Adrenal gland (tissue), 9 donors: ENCODE measurements at regions not wholly inside any gene's neighbourhood (a gene's known extent, or its start where the extent isn't known, plus 50 kb on each side); places are given as distances from the start of the nearest gene placed in this dataset.

Source experiments
- DNase-seq, 7 donors: peaks; one replicate each; pipeline ENCODE4 v3.0.0-alpha.2; 2019 to 2020
- H3K27ac ChIP-seq, 5 donors: fragments of 200-600 bp; sonication (generic) in 4 of 5; 1 replicate in 3 of 5; 2 replicates in 2 of 5; pipeline versions ENCODE4 v1.5.1 to v1.8.0; 2016 to 2020; ENCODE audit warnings: mild to moderate bottlenecking in 1 of 5
- H3K27me3 ChIP-seq: fragments of 200-600 bp; 2 replicates; pipeline ENCODE4 v1.8.0; 2021
- H3K36me3 ChIP-seq, 2 donors: fragments of 200-600 bp; replicated peaks in 1 of 2; 1 replicate in 1 of 2; 2 replicates in 1 of 2; pipeline versions ENCODE4 v1.5.1 to v1.8.0; 2018 to 2022
- H3K4me1 ChIP-seq, 2 donors: fragments of 200-600 bp; replicated peaks in 1 of 2; 1 replicate in 1 of 2; 2 replicates in 1 of 2; pipeline versions ENCODE4 v1.5.1 to v1.8.0; 2018 to 2021
- H3K4me3 ChIP-seq, 4 donors: fragments of 200-600 bp; sonication (generic) in 3 of 4; one replicate each; pipeline ENCODE4 v1.5.1; 2016 to 2018
- H3K9me3 ChIP-seq, 3 donors: fragments of 200-600 bp; sonication (generic) in 1 of 3; replicated peaks in 1 of 3; 1 replicate in 2 of 3; 2 replicates in 1 of 3; pipeline versions ENCODE4 v1.5.1 to v1.8.0; 2016 to 2021
- CTCF ChIP-seq, 6 experiments: fragments of 450-650 bp in 4 of 6; fragments of 200-600 bp in 2 of 6; sonication (generic) in 1 of 6; IDR thresholded peaks; 1 replicate in 5 of 6; 2 replicates in 1 of 6; pipeline versions ENCODE4 v1.5.1 to v1.8.0; 2016 to 2021; ENCODE audit warnings: antibody characterized with exemption in 6 of 6, mild to moderate bottlenecking in 2 of 6, moderate library complexity in 1 of 6
- POLR2A ChIP-seq, 2 donors: fragments of 450-650 bp; IDR thresholded peaks; one replicate each; pipeline ENCODE4 v1.6.1; 2017; ENCODE audit warnings: antibody characterized with exemption in 2 of 2, mild to moderate bottlenecking in 2 of 2, moderate library complexity in 1 of 2
- WGBS, 4 donors: extraction: QIAGEN DNeasy Blood & Tissue Kit in 2 of 4; methylation state at CpG; one replicate each; pipeline versions ENCODE4 v1.1.5 to v1.1.7; 2013 to 2017; 5-methylcytosine and 5-hydroxymethylcytosine counted together
- intact Hi-C, 2 donors: fragments of 100-400 bp; cut with DNase I; formaldehyde crosslinking; loops; one replicate each; pipeline versions ENCODE4 v1.14.1 to v1.15.0; 2022 to 2023
- donor health status: healthy with polysubstance abuse.
- donor health status: Bipolar disorder and iron deficiency.
- donor health status: DM: yes; HTN: yes; CAD: no.
- donor health status: DM: no; HTN: no; CAD: no.
- donor health status: DM: no; HTN: no; CAD: no.

GRCh38 chr7:17487343-17487742 is 188.9 kb downstream of the AHR start:
- H3K36me3 ChIP-seq: no peaks in the 10 kb centered on the region
- H3K4me3 ChIP-seq: no peak overlapping the region
- DNase-seq: no peak
- no peak overlapping the region for H3K27ac ChIP-seq
- WGBS, 4 donors: 89 to 95% (median 94%) methylated on average over 2 of the region's 2 CpGs
- intact Hi-C loops: no loop called here
- no peaks in the 10 kb centered on the region for H3K4me1 ChIP-seq
- no peaks in the 10 kb centered on the region for H3K9me3 ChIP-seq
- H3K27me3 ChIP-seq: no peaks in the 10 kb centered on the region
- TF ChIP-seq POLR2A (IDR thresholded peaks at IDR 0.05) (no peak), CTCF (IDR thresholded peaks at IDR 0.05) (no peak)

- TF ChIP-seq POLR2A (IDR thresholded peaks at IDR 0.05): no peak
- TF ChIP-seq CTCF (IDR thresholded peaks at IDR 0.05): no peak
- intact Hi-C loops: no loop called here
- H3K4me3 ChIP-seq: no peak overlapping the region
Measured at GRCh38 chr7:17488829-17489228, 190.4 kb downstream of the AHR start.

GRCh38 chr7:17489961-17490360 is 191.5 kb downstream of the AHR start:
- TF ChIP-seq CTCF (IDR thresholded peaks at IDR 0.05) (no peak), POLR2A (IDR thresholded peaks at IDR 0.05) (no peak)
- no peaks in the 10 kb centered on the region for H3K4me1 ChIP-seq
- no peaks in the 10 kb centered on the region for H3K27me3 ChIP-seq
- no peak for DNase-seq
- intact Hi-C loops: no loop called here
- 83 to 92% (median 90%) methylated on average over 4 of the region's 4 CpGs for WGBS, 4 donors
- no peaks in the 10 kb centered on the region for H3K36me3 ChIP-seq
- no peak overlapping the region for H3K27ac ChIP-seq
- no peak overlapping the region for H3K4me3 ChIP-seq
- no peaks in the 10 kb centered on the region for H3K9me3 ChIP-seq

More at GRCh38 chr7:17488829-17489228, 190.4 kb downstream of the AHR start:
- WGBS, 4 donors: 38 to 64% (median 58%) methylated on average over 1 of the region's 1 CpG
- Histone ChIP-seq H3K27me3 (no peaks in the 10 kb centered on the region), H3K4me1 (no peaks in the 10 kb centered on the region), H3K9me3 (no peaks in the 10 kb centered on the region), H3K27ac (no peak overlapping the region), H3K36me3 (no peaks in the 10 kb centered on the region)
- no peak for DNase-seq

GRCh38 chr7:17490825-17491224 is 192.4 kb downstream of the AHR start:
- WGBS, 4 donors: 89 to 92% (median 90%) methylated on average over 5 of the region's 5 CpGs
- no peak overlapping the region for H3K4me3 ChIP-seq
- DNase-seq: no peak
- H3K9me3 ChIP-seq: no peaks in the 10 kb centered on the region
- H3K4me1 ChIP-seq: no peaks in the 10 kb centered on the region
- TF ChIP-seq CTCF (IDR thresholded peaks at IDR 0.05): no peak
- intact Hi-C loops: no loop called here
- no peaks in the 10 kb centered on the region for H3K36me3 ChIP-seq
- H3K27me3 ChIP-seq: no peaks in the 10 kb centered on the region
- H3K27ac ChIP-seq: no peak overlapping the region
